K562 (cell line): ENCODE measurements at regions not wholly inside any gene's neighbourhood (a gene's known extent, or its start where the extent isn't known, plus 50 kb on each side); places are given as distances from the start of the nearest gene placed in this dataset.

Experiments used
- ATAC-seq: fragments of 200-7000 bp; cut with Tn5 transposase; 3 replicates; pipeline ENCODE4 v1.9.1; 2020; ENCODE audit warnings: moderate library complexity
- BruUV-seq: library from RNA; stranded (reverse); fragments of 400-500 nt; replicated peaks from 2 replicates; lab custom pipeline; 2021; lab: Mats Ljungman, UMichigan
- CTCF ChIA-PET: fragments of 300-600 bp; formaldehyde crosslinking; extraction: SDS; loops from one replicate; lab custom pipeline; 2021; ENCODE audit warnings: low intra/inter-chr PET ratio; lab: Yijun Ruan, JAX
- POLR2A ChIA-PET: fragments of 300-600, 350-650 bp; sonication (Branson Sonifier 250); formaldehyde crosslinking; extraction: SDS; loops from one replicate; lab custom pipeline; 2021; ENCODE audit warnings: antibody characterized with exemption, inconsistent platforms; lab: Yijun Ruan, JAX
- DNase-seq, 4 experiments: peaks; one replicate each; pipeline versions ENCODE4 v3.0.0 to v3.0.0-alpha.2; 2011 to 2018; ENCODE audit warnings: low spot score in 3 of 4, mixed read lengths in 3 of 4; ENCODE audit errors: extremely low read depth in 1 of 4
- FAIRE-seq: peaks from 2 replicates; lab custom pipeline; 2011; peaks lifted over from hg19 to GRCh38; lab: Jason Lieb, UNC
- H2AFZ ChIP-seq: 2 replicates; pipeline ENCODE4 v1.6.0; 2011; ENCODE audit warnings: low read depth, low read length, control low read depth, inconsistent platforms
- H3K27ac ChIP-seq: fragments of 200-600 bp; 3 replicates; pipeline ENCODE4 v1.8.0; 2011; ENCODE audit warnings: low read depth, mild to moderate bottlenecking, control low read depth, inconsistent platforms, low read length, moderate library complexity, mixed read lengths; ENCODE audit errors: extremely low read depth
- H3K27me3 ChIP-seq, 2 experiments: fragments of 300-600 bp in 1 of 2; 2 replicates in 1 of 2; 3 replicates in 1 of 2; pipeline versions ENCODE4 v1.6.0 to v1.8.0; 2011; ENCODE audit warnings: inconsistent platforms in 2 of 2, low read length in 2 of 2, mild to moderate bottlenecking in 1 of 2, mixed read lengths in 1 of 2, moderate library complexity in 1 of 2; ENCODE audit not compliant: control insufficient read depth in 2 of 2, insufficient read depth in 2 of 2
- H3K36me3 ChIP-seq: fragments of 300-600 bp; 3 replicates; pipeline ENCODE4 v1.8.0; 2011; ENCODE audit warnings: mild to moderate bottlenecking, low read length, inconsistent platforms; ENCODE audit not compliant: control insufficient read depth, insufficient read depth
- H3K4me1 ChIP-seq, 2 experiments: fragments of 200-600 bp in 1 of 2; replicated peaks in 1 of 2; 2 replicates in 1 of 2; 3 replicates in 1 of 2; pipeline versions ENCODE4 v1.5.1 to v1.8.0; 2011; ENCODE audit warnings: inconsistent platforms in 2 of 2, low read length in 2 of 2, mild to moderate bottlenecking in 1 of 2, mixed read lengths in 1 of 2, moderate library complexity in 1 of 2; ENCODE audit not compliant: control insufficient read depth in 2 of 2, insufficient read depth in 2 of 2
- H3K4me2 ChIP-seq: 2 replicates; pipeline ENCODE4 v1.6.1; 2011; ENCODE audit warnings: low read length, control low read depth, inconsistent platforms, mixed read lengths; ENCODE audit not compliant: insufficient read depth
- H3K4me3 ChIP-seq: fragments of 200-600 bp; sonication (generic), shearing (Covaris generic); 2 replicates; pipeline ENCODE4 v1.5.1; 2016; ENCODE audit warnings: control low read depth, inconsistent platforms
- H3K79me2 ChIP-seq: fragments of 200-600 bp; 3 replicates; pipeline ENCODE4 v1.8.0; 2011; ENCODE audit warnings: low read length, inconsistent platforms; ENCODE audit not compliant: control insufficient read depth, insufficient read depth
- H3K9ac ChIP-seq, 2 experiments: 2 replicates each; pipeline versions ENCODE4 v1.6.0 to v1.6.1; 2011; ENCODE audit warnings: low read depth in 2 of 2, low read length in 2 of 2, control low read depth in 1 of 2, inconsistent platforms in 1 of 2, mild to moderate bottlenecking in 1 of 2, mixed read lengths in 1 of 2; ENCODE audit not compliant: insufficient read depth in 1 of 2
- H3K9me1 ChIP-seq: one replicate; pipeline ENCODE4 v1.6.0; 2011; ENCODE audit warnings: inconsistent platforms, mild to moderate bottlenecking, low read length, moderate library complexity; ENCODE audit not compliant: control insufficient read depth, insufficient read depth
- H3K9me3 ChIP-seq: replicated peaks from 2 replicates; pipeline ENCODE4 v1.5.1; 2011; ENCODE audit warnings: low read depth, low read length, inconsistent platforms; ENCODE audit not compliant: control insufficient read depth, insufficient read depth
- H4K20me1 ChIP-seq: replicated peaks from 2 replicates; pipeline ENCODE4 v1.6.1; 2011; ENCODE audit warnings: low read length, inconsistent platforms, mixed read lengths; ENCODE audit not compliant: control insufficient read depth, insufficient read depth
- CAMTA2 ChIP-seq: fragments of 250-450 bp; sonication (Bioruptor Pico); conservative IDR thresholded peaks from 2 replicates; pipeline ENCODE4 v1.5.1; 2022
- CBX3 ChIP-seq, 2 experiments: IDR thresholded peaks; 1 replicate in 1 of 2; 2 replicates in 1 of 2; pipeline ENCODE4 v1.6.1; 2012; ENCODE audit warnings: inconsistent platforms in 2 of 2, low read length in 2 of 2, borderline replicate concordance in 1 of 2, control low read depth in 1 of 2
- CXXC5 ChIP-seq: fragments of 250-450 bp; sonication (Bioruptor Pico); IDR thresholded peaks from 2 replicates; pipeline ENCODE4 v1.8.0; 2022; ENCODE audit warnings: inconsistent platforms, mild to moderate bottlenecking, moderate library complexity
- FOXA1 ChIP-seq: fragments of 450-650 bp; IDR thresholded peaks from 2 replicates; pipeline ENCODE4 v1.6.1; 2016; ENCODE audit warnings: mild to moderate bottlenecking, borderline replicate concordance
- KLF10 ChIP-seq: fragments of 250-450 bp; sonication (Bioruptor Pico); IDR thresholded peaks from 2 replicates; pipeline ENCODE4 v1.6.1; 2021; ENCODE audit warnings: matching md5 sums
- PCBP2 ChIP-seq: fragments of 200-400 bp; formaldehyde crosslinking; IDR thresholded peaks from 2 replicates; pipeline ENCODE4 v1.6.1; 2018; ENCODE audit warnings: low read length, low read depth, mild to moderate bottlenecking, moderate library complexity; ENCODE audit not compliant: poor library complexity, severe bottlenecking
- PHF21A ChIP-seq: fragments of 450-650 bp; IDR thresholded peaks from 2 replicates; pipeline ENCODE4 v1.6.1; 2017; ENCODE audit warnings: low read depth, borderline replicate concordance
- SNRNP70 ChIP-seq: fragments of 200-400 bp; formaldehyde crosslinking; optimal IDR thresholded peaks from 2 replicates; pipeline ENCODE3; 2017; ENCODE audit warnings: low read depth, low read length
- ZEB2 ChIP-seq: fragments of 450-650 bp; IDR thresholded peaks from 2 replicates; pipeline ENCODE4 v1.6.1; 2016
- ZNF146 ChIP-seq: IDR thresholded peaks from one replicate; pipeline ENCODE4 v1.6.1; 2018; ENCODE audit warnings: missing compliant biosample characterization; ENCODE audit not compliant: unreplicated experiment
- ZNF274 ChIP-seq: IDR thresholded peaks from 2 replicates; pipeline ENCODE4 v1.6.1; 2011; ENCODE audit warnings: low read depth, mild to moderate bottlenecking, low read length, moderate library complexity, borderline replicate concordance
- ZNF766 ChIP-seq: fragments of 200-800 bp; sonication (Bioruptor generic); conservative IDR thresholded peaks from 2 replicates; pipeline ENCODE4 v1.6.1; 2016; ENCODE audit warnings: missing genetic modification characterization, missing compliant biosample characterization
- WGBS: fragments of 100-300 bp; shearing (Covaris generic); methylation state at CpG from one replicate; pipeline ENCODE4 v1.1.6; 2016; ENCODE audit warnings: low coverage, mixed read lengths; ENCODE audit not compliant: insufficient coverage; ENCODE audit errors: missing lambda C conversion rate; 5-methylcytosine and 5-hydroxymethylcytosine counted together
- in situ Hi-C: fragments of 300-500 bp; cut with MboI; formaldehyde crosslinking; loops from 4 replicates; pipeline ENCODE4 v1.15.0; 2018; ENCODE audit warnings: inconsistent platforms, mixed read lengths
- intact Hi-C: fragments of 100-400 bp; cut with micrococcal nuclease; formaldehyde crosslinking; loops from 2 replicates; pipeline ENCODE4 v1.14.2; 2022
- TF ChIP-seq, protein P1 (sequence below), 2 experiments: fragments of 450-650 bp in 1 of 2; IDR thresholded peaks; 2 replicates each; pipeline ENCODE4 v1.6.1; 2011 to 2017; ENCODE audit warnings: low read depth in 2 of 2, antibody characterized with exemption in 1 of 2, borderline replicate concordance in 1 of 2, low read length in 1 of 2, mild to moderate bottlenecking in 1 of 2, mixed read lengths in 1 of 2; ENCODE audit not compliant: control insufficient read depth in 1 of 2
- TF ChIP-seq, protein P2 (sequence below), 2 experiments: fragments of 450-650 bp; conservative IDR thresholded peaks; 2 replicates each; pipeline ENCODE4 v1.6.1; 2017; ENCODE audit warnings: mild to moderate bottlenecking in 2 of 2, moderate library complexity in 2 of 2

DNA sequence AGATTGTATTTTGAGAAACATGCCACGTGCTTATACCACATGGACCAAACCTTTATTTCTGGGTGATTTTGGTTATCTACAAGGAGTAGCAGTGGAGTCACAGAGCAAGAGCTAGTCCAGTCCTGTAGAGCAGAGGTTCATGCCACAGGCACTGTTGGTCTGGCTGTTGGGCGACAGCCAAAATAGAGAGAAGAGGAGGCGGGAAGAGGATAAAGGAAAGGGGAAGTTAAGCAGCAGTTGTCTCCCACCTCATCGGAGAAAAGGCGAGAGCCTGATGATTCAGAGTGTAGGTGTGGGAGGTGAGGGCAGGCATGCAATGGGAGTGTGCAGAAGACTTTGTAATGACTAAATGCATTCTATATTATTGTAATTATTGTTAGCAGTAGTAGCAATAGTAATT, 237.5 kb upstream of the ROPN1 start:
- H3K4me2 ChIP-seq = no peak overlapping the region

More for the DNA sequence above, 237.5 kb upstream of the ROPN1 start:
- intact Hi-C loops = no loop called here
- WGBS = 0% methylated on average over 5 of the region's 5 CpGs
- no TSS peak for BruUV-seq
- H3K9me3 ChIP-seq = no peaks in the 10 kb centered on the region
- H2AFZ ChIP-seq = no peak overlapping the region
- no peak overlapping the region for H3K9ac ChIP-seq
- TF ChIP-seq CAMTA2 (CRISPR knock-in tag) (no peak), ZNF274 (no peak), FOXA1 (no peak), CXXC5 (no peak), ZNF766 (no peak), PCBP2 (no peak), SNRNP70 (no peak), KLF10 (CRISPR knock-in tag) (no peak), ZEB2 (no peak), ZNF146 (CRISPR knock-in tag) (no peak), CBX3 (IDR thresholded peaks at IDR 0.05; ENCODE audit: borderline replicate concordance in 1 of 2, low read length in 2 of 2) (no peak), PHF21A (no peak)
- TF ChIP-seq, protein P1, sequence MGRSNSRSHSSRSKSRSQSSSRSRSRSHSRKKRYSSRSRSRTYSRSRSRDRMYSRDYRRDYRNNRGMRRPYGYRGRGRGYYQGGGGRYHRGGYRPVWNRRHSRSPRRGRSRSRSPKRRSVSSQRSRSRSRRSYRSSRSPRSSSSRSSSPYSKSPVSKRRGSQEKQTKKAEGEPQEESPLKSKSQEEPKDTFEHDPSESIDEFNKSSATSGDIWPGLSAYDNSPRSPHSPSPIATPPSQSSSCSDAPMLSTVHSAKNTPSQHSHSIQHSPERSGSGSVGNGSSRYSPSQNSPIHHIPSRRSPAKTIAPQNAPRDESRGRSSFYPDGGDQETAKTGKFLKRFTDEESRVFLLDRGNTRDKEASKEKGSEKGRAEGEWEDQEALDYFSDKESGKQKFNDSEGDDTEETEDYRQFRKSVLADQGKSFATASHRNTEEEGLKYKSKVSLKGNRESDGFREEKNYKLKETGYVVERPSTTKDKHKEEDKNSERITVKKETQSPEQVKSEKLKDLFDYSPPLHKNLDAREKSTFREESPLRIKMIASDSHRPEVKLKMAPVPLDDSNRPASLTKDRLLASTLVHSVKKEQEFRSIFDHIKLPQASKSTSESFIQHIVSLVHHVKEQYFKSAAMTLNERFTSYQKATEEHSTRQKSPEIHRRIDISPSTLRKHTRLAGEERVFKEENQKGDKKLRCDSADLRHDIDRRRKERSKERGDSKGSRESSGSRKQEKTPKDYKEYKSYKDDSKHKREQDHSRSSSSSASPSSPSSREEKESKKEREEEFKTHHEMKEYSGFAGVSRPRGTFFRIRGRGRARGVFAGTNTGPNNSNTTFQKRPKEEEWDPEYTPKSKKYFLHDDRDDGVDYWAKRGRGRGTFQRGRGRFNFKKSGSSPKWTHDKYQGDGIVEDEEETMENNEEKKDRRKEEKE (IDR thresholded peaks at IDR 0.05; ENCODE audit: borderline replicate concordance in 1 of 2, control insufficient read depth in 1 of 2, low read depth in 2 of 2, low read length in 1 of 2) = no peak
- TF ChIP-seq, protein P2, sequence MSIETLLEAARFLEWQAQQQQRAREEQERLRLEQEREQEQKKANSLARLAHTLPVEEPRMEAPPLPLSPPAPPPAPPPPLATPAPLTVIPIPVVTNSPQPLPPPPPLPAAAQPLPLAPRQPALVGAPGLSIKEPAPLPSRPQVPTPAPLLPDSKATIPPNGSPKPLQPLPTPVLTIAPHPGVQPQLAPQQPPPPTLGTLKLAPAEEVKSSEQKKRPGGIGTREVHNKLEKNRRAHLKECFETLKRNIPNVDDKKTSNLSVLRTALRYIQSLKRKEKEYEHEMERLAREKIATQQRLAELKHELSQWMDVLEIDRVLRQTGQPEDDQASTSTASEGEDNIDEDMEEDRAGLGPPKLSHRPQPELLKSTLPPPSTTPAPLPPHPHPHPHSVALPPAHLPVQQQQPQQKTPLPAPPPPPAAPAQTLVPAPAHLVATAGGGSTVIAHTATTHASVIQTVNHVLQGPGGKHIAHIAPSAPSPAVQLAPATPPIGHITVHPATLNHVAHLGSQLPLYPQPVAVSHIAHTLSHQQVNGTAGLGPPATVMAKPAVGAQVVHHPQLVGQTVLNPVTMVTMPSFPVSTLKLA (conservative IDR thresholded peaks at IDR 0.05) = no peak
- ATAC-seq (no peak), DNase-seq (peak in 1 of 4 experiments; percentile 12), FAIRE-seq (no peak)
- H3K27ac ChIP-seq = no peak overlapping the region
- H3K4me3 ChIP-seq = no peak overlapping the region
- POLR2A ChIA-PET = no interaction called here
- CTCF ChIA-PET = no interaction called here
- in situ Hi-C loops = no loop called here
- no peaks in the 10 kb centered on the region for H3K36me3 ChIP-seq
- no peaks in the 10 kb centered on the region for H4K20me1 ChIP-seq
- no peaks in the 10 kb centered on the region for H3K9me1 ChIP-seq
- no peaks in the 10 kb centered on the region for H3K4me1 ChIP-seq
- no peaks in the 10 kb centered on the region for H3K27me3 ChIP-seq
- H3K79me2 ChIP-seq = no peaks in the 10 kb centered on the region
